ENCODE measurements at regions not wholly inside any gene's neighbourhood (a gene's known extent, or its start where the extent isn't known, plus 50 kb on each side); places are given as distances from the start of the nearest gene placed in this dataset.

DNA sequence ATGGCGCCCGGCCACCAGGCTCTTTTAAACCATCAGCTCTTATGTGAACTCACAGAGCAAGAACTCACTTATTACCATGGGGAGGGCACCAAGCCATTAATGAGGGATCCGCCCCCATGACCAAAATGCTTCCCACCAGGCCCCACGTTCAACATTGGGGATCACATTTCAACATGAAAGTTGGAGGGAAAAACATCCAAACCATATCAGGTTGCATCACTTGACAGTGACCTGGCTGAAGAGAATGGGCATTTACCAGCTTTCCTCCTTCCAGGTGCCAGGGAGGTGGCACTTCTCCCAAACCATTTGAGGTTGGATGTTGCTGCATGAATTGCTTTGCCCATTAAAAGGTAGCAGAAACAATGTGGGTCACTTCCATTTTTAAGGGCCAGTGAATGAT is 115.6 kb upstream of the TNS3 start:
- Histone ChIP-seq H3K4me1 (ENCODE audit: control insufficient read depth, insufficient read depth, low read length) (no peaks in the 10 kb centered on the region), H3K9ac (ENCODE audit: extremely low read depth, low read length, poor library complexity, severe bottlenecking) (no peak overlapping the region), H3K36me3 (ENCODE audit: control insufficient read depth, insufficient read depth, low read length) (no peaks in the 10 kb centered on the region), H3K9me3 (ENCODE audit: control insufficient read depth, low read length) (no peaks in the 10 kb centered on the region), H3K4me3 (ENCODE audit: low read length) (no peak overlapping the region), H3K27ac (ENCODE audit: low read depth, low read length) (no peak overlapping the region), H3K27me3 (ENCODE audit: control insufficient read depth, insufficient read depth, low read length, poor library complexity, severe bottlenecking) (no peaks in the 10 kb centered on the region)
- 82 to 87% methylated on average over 4 of the region's 4 CpGs for WGBS, 2 experiments (ENCODE audit: insufficient coverage in 1 of 2, insufficient read length in 1 of 2)
- H3K27ac Mint-ChIP-seq: no peak overlapping the region
- TF ChIP-seq, protein P1, sequence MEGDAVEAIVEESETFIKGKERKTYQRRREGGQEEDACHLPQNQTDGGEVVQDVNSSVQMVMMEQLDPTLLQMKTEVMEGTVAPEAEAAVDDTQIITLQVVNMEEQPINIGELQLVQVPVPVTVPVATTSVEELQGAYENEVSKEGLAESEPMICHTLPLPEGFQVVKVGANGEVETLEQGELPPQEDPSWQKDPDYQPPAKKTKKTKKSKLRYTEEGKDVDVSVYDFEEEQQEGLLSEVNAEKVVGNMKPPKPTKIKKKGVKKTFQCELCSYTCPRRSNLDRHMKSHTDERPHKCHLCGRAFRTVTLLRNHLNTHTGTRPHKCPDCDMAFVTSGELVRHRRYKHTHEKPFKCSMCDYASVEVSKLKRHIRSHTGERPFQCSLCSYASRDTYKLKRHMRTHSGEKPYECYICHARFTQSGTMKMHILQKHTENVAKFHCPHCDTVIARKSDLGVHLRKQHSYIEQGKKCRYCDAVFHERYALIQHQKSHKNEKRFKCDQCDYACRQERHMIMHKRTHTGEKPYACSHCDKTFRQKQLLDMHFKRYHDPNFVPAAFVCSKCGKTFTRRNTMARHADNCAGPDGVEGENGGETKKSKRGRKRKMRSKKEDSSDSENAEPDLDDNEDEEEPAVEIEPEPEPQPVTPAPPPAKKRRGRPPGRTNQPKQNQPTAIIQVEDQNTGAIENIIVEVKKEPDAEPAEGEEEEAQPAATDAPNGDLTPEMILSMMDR (conservative IDR thresholded peaks at IDR 0.05): no peak
- H3K27me3 Mint-ChIP-seq (ENCODE audit: insufficient read depth): peaks cover 1% of the 10 kb centered on the region
- DNase-seq: no peak
- no peak overlapping the region for H3K4me3 Mint-ChIP-seq
- H3K9me3 Mint-ChIP-seq: no peaks in the 10 kb centered on the region
- H3K4me1 Mint-ChIP-seq: no peaks in the 10 kb centered on the region
- no peaks in the 10 kb centered on the region for H3K36me3 Mint-ChIP-seq (ENCODE audit: low read depth)

DNA sequence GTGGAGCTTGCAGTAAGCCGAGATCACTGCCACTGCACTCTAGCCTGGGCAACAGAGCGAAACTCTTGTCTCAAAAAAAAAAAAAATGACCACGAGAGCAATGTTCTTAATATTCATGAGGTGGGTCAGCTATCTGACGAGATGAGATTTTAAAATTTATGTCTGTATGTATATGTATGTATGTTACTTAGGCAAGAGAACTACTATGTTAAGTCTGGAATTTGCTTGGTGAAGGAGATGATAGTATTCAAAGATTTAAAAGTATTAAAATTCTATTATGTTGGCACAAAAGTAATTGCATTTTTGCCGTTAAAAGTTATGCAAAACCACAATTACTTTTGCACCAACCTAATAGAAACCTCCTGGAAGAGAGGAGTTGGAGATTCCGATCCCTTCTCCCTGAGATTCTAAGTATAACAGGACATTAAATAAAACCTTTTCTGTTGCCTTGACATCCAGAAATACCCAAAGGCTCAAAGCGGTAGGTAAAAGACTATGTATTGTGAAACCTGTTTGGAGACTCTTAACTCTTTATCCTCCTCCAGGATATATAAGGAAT is 114.3 kb upstream of the TNS3 start:
- no peak overlapping the region for H3K27ac Mint-ChIP-seq
- Histone ChIP-seq H3K9me3 (ENCODE audit: control insufficient read depth, low read length) (no peaks in the 10 kb centered on the region), H3K4me1 (ENCODE audit: control insufficient read depth, insufficient read depth, low read length) (no peaks in the 10 kb centered on the region), H3K27me3 (ENCODE audit: control insufficient read depth, insufficient read depth, low read length, poor library complexity, severe bottlenecking) (no peaks in the 10 kb centered on the region), H3K36me3 (ENCODE audit: control insufficient read depth, insufficient read depth, low read length) (no peaks in the 10 kb centered on the region), H3K9ac (ENCODE audit: extremely low read depth, low read length, poor library complexity, severe bottlenecking) (no peak overlapping the region), H3K4me3 (ENCODE audit: low read length) (no peak overlapping the region), H3K27ac (ENCODE audit: low read depth, low read length) (no peak overlapping the region)
- no peak overlapping the region for H3K4me3 Mint-ChIP-seq
- WGBS, 2 experiments (ENCODE audit: insufficient coverage in 1 of 2, insufficient read length in 1 of 2): 93% methylated on average over 3 to 7 of the region's 7 CpGs
- TF ChIP-seq, protein P1 (conservative IDR thresholded peaks at IDR 0.05): no peak
- DNase-seq: no peak
- no peaks in the 10 kb centered on the region for H3K9me3 Mint-ChIP-seq
- no peaks in the 10 kb centered on the region for H3K36me3 Mint-ChIP-seq (ENCODE audit: low read depth)
- peaks cover 2% of the 10 kb centered on the region for H3K27me3 Mint-ChIP-seq (ENCODE audit: insufficient read depth)
- H3K4me1 Mint-ChIP-seq: no peaks in the 10 kb centered on the region

- Histone ChIP-seq H3K9ac (ENCODE audit: extremely low read depth, low read length, poor library complexity, severe bottlenecking) (no peak overlapping the region), H3K36me3 (ENCODE audit: control insufficient read depth, insufficient read depth, low read length) (no peaks in the 10 kb centered on the region), H3K27ac (ENCODE audit: low read depth, low read length) (no peak overlapping the region), H3K27me3 (ENCODE audit: control insufficient read depth, insufficient read depth, low read length, poor library complexity, severe bottlenecking) (no peaks in the 10 kb centered on the region), H3K4me3 (ENCODE audit: low read length) (no peak overlapping the region), H3K9me3 (ENCODE audit: control insufficient read depth, low read length) (no peaks in the 10 kb centered on the region), H3K4me1 (ENCODE audit: control insufficient read depth, insufficient read depth, low read length) (no peaks in the 10 kb centered on the region)
- H3K9me3 Mint-ChIP-seq: no peaks in the 10 kb centered on the region
- TF ChIP-seq, protein P1 (conservative IDR thresholded peaks at IDR 0.05): no peak
- H3K4me3 Mint-ChIP-seq: no peak overlapping the region
- H3K27ac Mint-ChIP-seq: no peak overlapping the region
- H3K36me3 Mint-ChIP-seq (ENCODE audit: low read depth): no peaks in the 10 kb centered on the region
- H3K4me1 Mint-ChIP-seq: no peaks in the 10 kb centered on the region
- no peak for DNase-seq
- 91 to 92% methylated on average over 4 of the region's 4 CpGs for WGBS, 2 experiments (ENCODE audit: insufficient coverage in 1 of 2, insufficient read length in 1 of 2)
- peaks cover 2% of the 10 kb centered on the region for H3K27me3 Mint-ChIP-seq (ENCODE audit: insufficient read depth)
Measured at GRCh38 chr7:47693216-47693615, 111.3 kb upstream of the TNS3 start.

Data from endodermal cell (in vitro differentiated cells).